GM12878 (cell line): ENCODE measurements at regions not wholly inside any gene's neighbourhood (a gene's known extent, or its start where the extent isn't known, plus 50 kb on each side); places are given as distances from the start of the nearest gene placed in this dataset.

Source experiments
- ATAC-seq: fragments of 200-7000 bp; cut with Tn5 transposase; 3 replicates; pipeline ENCODE4 v1.9.1; 2020; ENCODE audit warnings: mild to moderate bottlenecking, moderate library complexity
- BruUV-seq: library from RNA; stranded (reverse); fragments of 400-500 nt; replicated peaks from 2 replicates; lab custom pipeline; 2021; lab: Mats Ljungman, UMichigan
- CTCF ChIA-PET: fragments of 300-600 bp; sonication (Branson Sonifier 250); formaldehyde crosslinking; extraction: SDS; loops from one replicate; lab custom pipeline; 2021; ENCODE audit warnings: inconsistent platforms; lab: Yijun Ruan, JAX
- POLR2A ChIA-PET: fragments of 350-600 bp; formaldehyde crosslinking; extraction: SDS; loops from one replicate; lab custom pipeline; 2021; ENCODE audit warnings: inconsistent platforms; lab: Charles Lee
- RAD21 ChIA-PET: fragments of 300-600 bp; sonication (Branson Sonifier 250); formaldehyde crosslinking; loops from one replicate; lab custom pipeline; 2023; ENCODE audit warnings: antibody characterized with exemption; ENCODE audit not compliant: unreplicated experiment; lab: Charles Lee
- SMC1A ChIA-PET: fragments of 300-600 bp; sonication (Branson Sonifier 250); formaldehyde crosslinking; loops from one replicate; lab custom pipeline; 2023; ENCODE audit not compliant: unreplicated experiment, uncharacterized antibody; lab: Charles Lee
- DNase-seq: peaks from one replicate; pipeline ENCODE4 v3.0.0-alpha.2; 2011; ENCODE audit warnings: low read depth, low spot score
- FAIRE-seq: peaks from 3 replicates; lab custom pipeline; 2011; peaks lifted over from hg19 to GRCh38; lab: Jason Lieb, UNC
- H2AFZ ChIP-seq: 2 replicates; pipeline ENCODE4 v1.6.0; 2011; ENCODE audit warnings: low read depth, low read length, control low read depth; ENCODE audit not compliant: control insufficient read depth
- H3K27ac ChIP-seq: 2 replicates; pipeline ENCODE4 v1.5.1; 2011; ENCODE audit warnings: control low read depth; ENCODE audit not compliant: control insufficient read depth, insufficient read depth
- H3K27me3 ChIP-seq, 2 experiments: replicated peaks in 1 of 2; 2 replicates each; pipeline versions ENCODE4 v1.6.0 to v1.6.1; 2011; ENCODE audit warnings: low read length in 1 of 2; ENCODE audit not compliant: control insufficient read depth in 2 of 2, insufficient read depth in 2 of 2
- H3K36me3 ChIP-seq, 2 experiments: 2 replicates each; pipeline ENCODE4 v1.5.1; 2011; ENCODE audit warnings: low read length in 1 of 2; ENCODE audit not compliant: control insufficient read depth in 2 of 2, insufficient read depth in 2 of 2
- H3K4me1 ChIP-seq: 2 replicates; pipeline ENCODE4 v1.6.1; 2011; ENCODE audit warnings: mild to moderate bottlenecking, low read length, moderate library complexity, mixed read lengths; ENCODE audit not compliant: control insufficient read depth, insufficient read depth
- H3K4me2 ChIP-seq: 2 replicates; pipeline ENCODE4 v1.6.0; 2011; ENCODE audit warnings: control low read depth; ENCODE audit not compliant: control insufficient read depth, insufficient read depth
- H3K4me3 ChIP-seq: fragments of 200-600 bp; sonication (generic); 2 replicates; pipeline ENCODE4 v1.5.1; 2016
- H3K79me2 ChIP-seq: 2 replicates; pipeline ENCODE4 v1.6.0; 2011; ENCODE audit warnings: low read length; ENCODE audit not compliant: control insufficient read depth, insufficient read depth
- H3K9ac ChIP-seq: 2 replicates; pipeline ENCODE4 v1.8.0; 2011; ENCODE audit warnings: low read length, control low read depth, mixed read lengths; ENCODE audit not compliant: control insufficient read depth, insufficient read depth
- H3K9me3 ChIP-seq: replicated peaks from 3 replicates; pipeline ENCODE4 v1.5.1; 2011; ENCODE audit warnings: mild to moderate bottlenecking, low read length; ENCODE audit not compliant: control insufficient read depth, insufficient read depth
- H4K20me1 ChIP-seq: 2 replicates; pipeline ENCODE4 v1.6.0; 2011; ENCODE audit not compliant: control insufficient read depth, insufficient read depth
- FOS ChIP-seq: IDR thresholded peaks from 3 replicates; pipeline ENCODE4 v1.6.1; 2011; ENCODE audit warnings: borderline replicate concordance; ENCODE audit not compliant: insufficient read length; ENCODE audit errors: extremely low read depth
- MYB ChIP-seq: fragments of 150-350 bp; IDR thresholded peaks from 2 replicates; pipeline ENCODE4 v1.6.1; 2014; ENCODE audit warnings: mild to moderate bottlenecking, low read depth, low read length, borderline replicate concordance
- PRDM15 ChIP-seq: fragments of 450-650 bp; formaldehyde crosslinking; IDR thresholded peaks from 2 replicates; pipeline ENCODE4 v1.4.0; 2020; ENCODE audit warnings: mild to moderate bottlenecking, moderate library complexity
- WRNIP1 ChIP-seq: IDR thresholded peaks from 2 replicates; pipeline ENCODE4 v1.6.1; 2011; ENCODE audit warnings: low read depth, low read length, improper control_type of control experiment, borderline replicate concordance
- WGBS: methylation state at CpG from one replicate; pipeline ENCODE4 v1.1.6; 2016; ENCODE audit warnings: low lambda C conversion rate; ENCODE audit not compliant: insufficient replicate concordance, insufficient coverage; ENCODE audit errors: missing lambda C conversion rate; 5-methylcytosine and 5-hydroxymethylcytosine counted together
- in situ Hi-C: fragments of 300-500 bp; cut with MboI; formaldehyde crosslinking; loops from 9 replicates; pipeline ENCODE4 v1.14.3; 2018; ENCODE audit warnings: mixed read lengths
- intact Hi-C: fragments of 100-400 bp; cut with micrococcal nuclease; formaldehyde crosslinking; loops from one replicate; pipeline ENCODE4 v1.14.2; 2022; ENCODE audit not compliant: unreplicated experiment
- TF ChIP-seq, protein P1 (sequence below): fragments of 150-350 bp; IDR thresholded peaks from 2 replicates; pipeline ENCODE4 v1.6.1; 2014; ENCODE audit warnings: mild to moderate bottlenecking, low read depth, low read length
- TF ChIP-seq, protein P2 (sequence below): IDR thresholded peaks from 2 replicates; pipeline ENCODE4 v1.6.1; 2012; ENCODE audit warnings: mild to moderate bottlenecking, low read depth, low read length

- ChIA-PET SMC1A (no interaction called here), CTCF (interaction anchor here (0.6 kb wide), 1 partner anchor 10 kb away, joined by 3 read pairs; no protein-coding TSS in a partner anchor), RAD21 (no interaction called here), POLR2A (no interaction called here)
- no peak for ATAC-seq
- DNase-seq, result no peak
- in situ Hi-C loops, result no loop called here
- TF ChIP-seq, protein P1, sequence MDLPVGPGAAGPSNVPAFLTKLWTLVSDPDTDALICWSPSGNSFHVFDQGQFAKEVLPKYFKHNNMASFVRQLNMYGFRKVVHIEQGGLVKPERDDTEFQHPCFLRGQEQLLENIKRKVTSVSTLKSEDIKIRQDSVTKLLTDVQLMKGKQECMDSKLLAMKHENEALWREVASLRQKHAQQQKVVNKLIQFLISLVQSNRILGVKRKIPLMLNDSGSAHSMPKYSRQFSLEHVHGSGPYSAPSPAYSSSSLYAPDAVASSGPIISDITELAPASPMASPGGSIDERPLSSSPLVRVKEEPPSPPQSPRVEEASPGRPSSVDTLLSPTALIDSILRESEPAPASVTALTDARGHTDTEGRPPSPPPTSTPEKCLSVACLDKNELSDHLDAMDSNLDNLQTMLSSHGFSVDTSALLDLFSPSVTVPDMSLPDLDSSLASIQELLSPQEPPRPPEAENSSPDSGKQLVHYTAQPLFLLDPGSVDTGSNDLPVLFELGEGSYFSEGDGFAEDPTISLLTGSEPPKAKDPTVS, result no peak
- no peaks in the 10 kb centered on the region for H3K9me3 ChIP-seq
- no TSS peak for BruUV-seq
- H4K20me1 ChIP-seq, result no peaks in the 10 kb centered on the region
- H2AFZ ChIP-seq, result no peak overlapping the region
- H3K27me3 ChIP-seq, result peaks cover 0 to 3% of the 10 kb centered on the region in 2 experiments; a peak in 3 of 4 replicates
- H3K4me2 ChIP-seq, result no peak overlapping the region
- H3K9ac ChIP-seq, result no peak overlapping the region
- FAIRE-seq, result no peak
- no peaks in the 10 kb centered on the region for H3K79me2 ChIP-seq
- no peaks in the 10 kb centered on the region for H3K36me3 ChIP-seq
- intact Hi-C loops, result no loop called here
- H3K4me3 ChIP-seq, result no peak overlapping the region
- H3K27ac ChIP-seq, result no peak overlapping the region
- no peaks in the 10 kb centered on the region for H3K4me1 ChIP-seq
- WGBS, result 28% methylated on average over 10 of the region's 10 CpGs
These were observed 181.8 kb downstream of the BUD13 start for GRCh38 chr11:116590844-116591570.

GRCh38 chr11:116589402-116589801, 183.4 kb downstream of the BUD13 start:
- WGBS, result 45% methylated on average over 5 of the region's 5 CpGs
- no peaks in the 10 kb centered on the region for H3K9me3 ChIP-seq
- DNase-seq (no peak), FAIRE-seq (no peak), ATAC-seq (no peak)
- SMC1A ChIA-PET, result no interaction called here
- no peaks in the 10 kb centered on the region for H4K20me1 ChIP-seq
- no peak overlapping the region for H3K4me2 ChIP-seq
- H3K4me3 ChIP-seq, result no peak overlapping the region
- BruUV-seq, result no TSS peak
- in situ Hi-C loops, result no loop called here
- no peaks in the 10 kb centered on the region for H3K4me1 ChIP-seq
- intact Hi-C loops, result no loop called here
- H2AFZ ChIP-seq, result no peak overlapping the region
- H3K36me3 ChIP-seq, result no peaks in the 10 kb centered on the region
- RAD21 ChIA-PET, result no interaction called here
- H3K27ac ChIP-seq, result no peak overlapping the region
- H3K79me2 ChIP-seq, result no peaks in the 10 kb centered on the region
- CTCF ChIA-PET, result interaction anchor here (0.6 kb wide), 1 partner anchor 259 kb away, joined by 3 read pairs; no protein-coding TSS in a partner anchor
- no peak overlapping the region for H3K9ac ChIP-seq
- POLR2A ChIA-PET, result no interaction called here
- no peaks in the 10 kb centered on the region; a peak in 2 of 4 replicates for H3K27me3 ChIP-seq
- TF ChIP-seq PRDM15 (no peak), WRNIP1 (no peak), FOS (no peak), MYB (no peak)
- TF ChIP-seq, protein P2, sequence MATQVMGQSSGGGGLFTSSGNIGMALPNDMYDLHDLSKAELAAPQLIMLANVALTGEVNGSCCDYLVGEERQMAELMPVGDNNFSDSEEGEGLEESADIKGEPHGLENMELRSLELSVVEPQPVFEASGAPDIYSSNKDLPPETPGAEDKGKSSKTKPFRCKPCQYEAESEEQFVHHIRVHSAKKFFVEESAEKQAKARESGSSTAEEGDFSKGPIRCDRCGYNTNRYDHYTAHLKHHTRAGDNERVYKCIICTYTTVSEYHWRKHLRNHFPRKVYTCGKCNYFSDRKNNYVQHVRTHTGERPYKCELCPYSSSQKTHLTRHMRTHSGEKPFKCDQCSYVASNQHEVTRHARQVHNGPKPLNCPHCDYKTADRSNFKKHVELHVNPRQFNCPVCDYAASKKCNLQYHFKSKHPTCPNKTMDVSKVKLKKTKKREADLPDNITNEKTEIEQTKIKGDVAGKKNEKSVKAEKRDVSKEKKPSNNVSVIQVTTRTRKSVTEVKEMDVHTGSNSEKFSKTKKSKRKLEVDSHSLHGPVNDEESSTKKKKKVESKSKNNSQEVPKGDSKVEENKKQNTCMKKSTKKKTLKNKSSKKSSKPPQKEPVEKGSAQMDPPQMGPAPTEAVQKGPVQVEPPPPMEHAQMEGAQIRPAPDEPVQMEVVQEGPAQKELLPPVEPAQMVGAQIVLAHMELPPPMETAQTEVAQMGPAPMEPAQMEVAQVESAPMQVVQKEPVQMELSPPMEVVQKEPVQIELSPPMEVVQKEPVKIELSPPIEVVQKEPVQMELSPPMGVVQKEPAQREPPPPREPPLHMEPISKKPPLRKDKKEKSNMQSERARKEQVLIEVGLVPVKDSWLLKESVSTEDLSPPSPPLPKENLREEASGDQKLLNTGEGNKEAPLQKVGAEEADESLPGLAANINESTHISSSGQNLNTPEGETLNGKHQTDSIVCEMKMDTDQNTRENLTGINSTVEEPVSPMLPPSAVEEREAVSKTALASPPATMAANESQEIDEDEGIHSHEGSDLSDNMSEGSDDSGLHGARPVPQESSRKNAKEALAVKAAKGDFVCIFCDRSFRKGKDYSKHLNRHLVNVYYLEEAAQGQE, result no peak
